HepG2 (cell line): ENCODE measurements at regions not wholly inside any gene's neighbourhood (a gene's known extent, or its start where the extent isn't known, plus 50 kb on each side); places are given as distances from the start of the nearest gene placed in this dataset.

Source experiments
- ASH2L ChIP-seq: fragments of 300-600, 200-600 bp; sonication (generic); IDR thresholded peaks from 2 replicates; pipeline ENCODE4 v1.7.0; 2017; ENCODE audit warnings: low read depth, mild to moderate bottlenecking, moderate library complexity, mixed read lengths, low read length; ENCODE audit not compliant: insufficient read length
- BCL6 ChIP-seq: IDR thresholded peaks from 2 replicates; pipeline ENCODE4 v1.6.1; 2016; ENCODE audit warnings: missing genetic modification reagents, missing compliant biosample characterization
- CC2D1A ChIP-seq: sonication (generic); formaldehyde crosslinking; IDR thresholded peaks from 2 replicates; pipeline ENCODE4 v1.8.1; 2023; ENCODE audit warnings: mild to moderate bottlenecking, missing genetic modification reagents
- CREB1 ChIP-seq, 2 experiments: fragments of 450-650 bp in 1 of 2; IDR thresholded peaks; 2 replicates each; pipeline ENCODE4 v1.6.1; 2016 to 2017; ENCODE audit warnings: control low read depth in 1 of 2, mild to moderate bottlenecking in 1 of 2, missing compliant biosample characterization in 1 of 2, missing genetic modification characterization in 1 of 2
- ETV6 ChIP-seq: sonication (generic); formaldehyde crosslinking; conservative IDR thresholded peaks from 2 replicates; pipeline ENCODE4 v1.4.0; 2020; ENCODE audit warnings: missing genetic modification reagents
- FOXA1 ChIP-seq, 2 experiments: fragments of 450-650 bp in 1 of 2; sonication (generic) in 1 of 2; formaldehyde crosslinking in 1 of 2; IDR thresholded peaks; 2 replicates each; pipeline versions ENCODE4 v1.4.0 to v1.6.1; 2016 to 2020; ENCODE audit warnings: missing genetic modification reagents in 1 of 2
- GATA4 ChIP-seq: sonication (generic); IDR thresholded peaks from 2 replicates; pipeline ENCODE4 v1.6.1; 2016; ENCODE audit warnings: antibody characterized with exemption, low read depth, borderline replicate concordance
- ONECUT2 ChIP-seq: sonication (generic); formaldehyde crosslinking; IDR thresholded peaks from 2 replicates; pipeline ENCODE4 v1.4.0; 2020; ENCODE audit warnings: missing genetic modification reagents
- PITX1 ChIP-seq: sonication (generic); formaldehyde crosslinking; IDR thresholded peaks from 2 replicates; pipeline ENCODE4 v1.5.1; 2020; ENCODE audit warnings: mild to moderate bottlenecking, missing genetic modification reagents
- POGZ ChIP-seq: sonication (generic); formaldehyde crosslinking; IDR thresholded peaks from 2 replicates; pipeline ENCODE4 v1.4.0; 2020; ENCODE audit warnings: mild to moderate bottlenecking, missing genetic modification reagents
- RXRA ChIP-seq: sonication (generic); formaldehyde crosslinking; IDR thresholded peaks from 2 replicates; pipeline ENCODE4 v1.5.1; 2020; ENCODE audit warnings: missing genetic modification reagents
- SNRNP70 ChIP-seq: fragments of 200-400 bp; formaldehyde crosslinking; IDR thresholded peaks from 2 replicates; pipeline ENCODE4 v1.6.1; 2017; ENCODE audit warnings: mild to moderate bottlenecking, low read depth, low read length, moderate library complexity
- SOX13 ChIP-seq, 3 experiments: fragments of 450-650 bp in 1 of 3; sonication (generic) in 1 of 3; formaldehyde crosslinking in 1 of 3; IDR thresholded peaks in 2 of 3; conservative IDR thresholded peaks in 1 of 3; 2 replicates each; pipeline versions ENCODE4 v1.5.0 to v1.6.1; 2016 to 2020; ENCODE audit warnings: antibody characterized with exemption in 1 of 3, mild to moderate bottlenecking in 1 of 3, missing compliant biosample characterization in 1 of 3, missing genetic modification reagents in 1 of 3, moderate library complexity in 1 of 3
- SP2 ChIP-seq: sonication (generic); formaldehyde crosslinking; IDR thresholded peaks from 2 replicates; pipeline ENCODE4 v1.5.1; 2020; ENCODE audit warnings: mild to moderate bottlenecking, missing genetic modification reagents
- SSRP1 ChIP-seq: IDR thresholded peaks from 2 replicates; pipeline ENCODE4 v1.6.1; 2016; ENCODE audit warnings: control low read depth
- ZBTB10 ChIP-seq: sonication (generic); formaldehyde crosslinking; IDR thresholded peaks from 2 replicates; pipeline ENCODE4 v1.4.0; 2020; ENCODE audit warnings: missing genetic modification reagents, borderline replicate concordance
- ZBTB34 ChIP-seq: sonication (generic); formaldehyde crosslinking; IDR thresholded peaks from 2 replicates; pipeline ENCODE4 v1.8.0; 2022; ENCODE audit warnings: mild to moderate bottlenecking, missing genetic modification reagents
- ZBTB37 ChIP-seq: sonication (generic); formaldehyde crosslinking; IDR thresholded peaks from 2 replicates; pipeline ENCODE4 v1.4.0; 2020; ENCODE audit warnings: mild to moderate bottlenecking, missing genetic modification reagents
- ZKSCAN8 ChIP-seq: IDR thresholded peaks from 2 replicates; pipeline ENCODE4 v1.6.1; 2016; ENCODE audit warnings: borderline replicate concordance, missing genetic modification reagents, missing compliant biosample characterization
- ZNF260 ChIP-seq: sonication (generic); formaldehyde crosslinking; IDR thresholded peaks from 2 replicates; pipeline ENCODE4 v1.4.0; 2020; ENCODE audit warnings: missing genetic modification reagents, low read depth, mild to moderate bottlenecking, borderline replicate concordance
- ZNF557 ChIP-seq: sonication (generic); formaldehyde crosslinking; IDR thresholded peaks from 2 replicates; pipeline ENCODE4 v1.4.0; 2020; ENCODE audit warnings: missing genetic modification reagents
- ZNF629 ChIP-seq: sonication (generic); formaldehyde crosslinking; conservative IDR thresholded peaks from 2 replicates; pipeline ENCODE4 v1.5.0; 2020; ENCODE audit warnings: missing genetic modification reagents
- ZNF792 ChIP-seq: IDR thresholded peaks from 2 replicates; pipeline ENCODE4 v1.6.1; 2016
- TF ChIP-seq, protein P1 (sequence below): sonication (generic); formaldehyde crosslinking; IDR thresholded peaks from 2 replicates; pipeline ENCODE4 v1.4.0; 2020; ENCODE audit warnings: missing genetic modification reagents

DNA sequence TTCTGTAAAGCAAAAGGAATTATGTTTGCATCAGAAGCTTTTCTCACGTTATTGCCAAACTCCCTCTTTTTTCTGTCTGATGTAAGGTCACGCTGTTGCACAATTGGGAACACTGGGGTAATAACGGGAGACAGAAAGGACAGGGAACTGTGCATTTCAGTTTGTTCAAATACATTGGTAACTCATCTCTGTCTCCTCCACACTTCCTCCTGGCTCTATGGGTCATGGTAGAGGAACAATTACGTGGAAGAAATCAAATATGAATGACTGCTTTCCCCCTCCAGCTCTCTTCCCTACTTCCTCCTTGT is 132.2 kb upstream of the TNFAIP3 start (continued):
- TF ChIP-seq PITX1 (CRISPR knock-in tag) (no peak; the same call in 1 of the 2 replicates), ZBTB10 (CRISPR knock-in tag) (peak; percentile 67; the same call in 1 of the 2 replicates), ASH2L (peak; percentile 38), ZNF792 (CRISPR knock-in tag) (peak; percentile 91), BCL6 (CRISPR knock-in tag) (peak; percentile 89), FOXA1 (IDR thresholded peaks at IDR 0.05) (no peak), FOXA1 (CRISPR knock-in tag; IDR thresholded peaks at IDR 0.05) (peak; percentile 69; the same call in 1 of the 2 replicates), RXRA (peak; percentile 56; the same call in 1 of the 2 replicates), ONECUT2 (CRISPR knock-in tag) (no peak), CREB1 (IDR thresholded peaks at IDR 0.05) (no peak), CREB1 (CRISPR knock-in tag; IDR thresholded peaks at IDR 0.05) (peak; percentile 74), ZKSCAN8 (CRISPR knock-in tag) (peak; percentile 81; the same call in 1 of the 2 replicates), SP2 (CRISPR knock-in tag) (no peak), SNRNP70 (no peak), SSRP1 (CRISPR knock-in tag) (peak; percentile 55; the same call in 1 of the 2 replicates), ZNF629 (CRISPR knock-in tag) (peak; percentile 48; the same call in 1 of the 2 replicates), ZNF260 (CRISPR knock-in tag) (no peak), ZBTB37 (CRISPR knock-in tag) (no peak), SOX13 (IDR thresholded peaks at IDR 0.05) (peak; percentile 60; the same call in 1 of the 2 replicates), SOX13 (CRISPR knock-in tag; conservative IDR thresholded peaks at IDR 0.05 in 1 of 2, IDR thresholded peaks at IDR 0.05 in 1 of 2) (peak in 1 of 2 experiments; percentile 92; a peak in 2 of 4 replicates), CC2D1A (CRISPR knock-in tag) (no peak), POGZ (CRISPR knock-in tag) (peak; percentile 93), ETV6 (CRISPR knock-in tag) (peak; percentile 79; the same call in 1 of the 2 replicates), GATA4 (0 out of 2 replicates have a peak, but pooled peaks have one; percentile 49), ZBTB34 (CRISPR knock-in tag) (0 out of 2 replicates have a peak, but pooled peaks have one; percentile 48), ZNF557 (no peak)
- TF ChIP-seq, protein P1, sequence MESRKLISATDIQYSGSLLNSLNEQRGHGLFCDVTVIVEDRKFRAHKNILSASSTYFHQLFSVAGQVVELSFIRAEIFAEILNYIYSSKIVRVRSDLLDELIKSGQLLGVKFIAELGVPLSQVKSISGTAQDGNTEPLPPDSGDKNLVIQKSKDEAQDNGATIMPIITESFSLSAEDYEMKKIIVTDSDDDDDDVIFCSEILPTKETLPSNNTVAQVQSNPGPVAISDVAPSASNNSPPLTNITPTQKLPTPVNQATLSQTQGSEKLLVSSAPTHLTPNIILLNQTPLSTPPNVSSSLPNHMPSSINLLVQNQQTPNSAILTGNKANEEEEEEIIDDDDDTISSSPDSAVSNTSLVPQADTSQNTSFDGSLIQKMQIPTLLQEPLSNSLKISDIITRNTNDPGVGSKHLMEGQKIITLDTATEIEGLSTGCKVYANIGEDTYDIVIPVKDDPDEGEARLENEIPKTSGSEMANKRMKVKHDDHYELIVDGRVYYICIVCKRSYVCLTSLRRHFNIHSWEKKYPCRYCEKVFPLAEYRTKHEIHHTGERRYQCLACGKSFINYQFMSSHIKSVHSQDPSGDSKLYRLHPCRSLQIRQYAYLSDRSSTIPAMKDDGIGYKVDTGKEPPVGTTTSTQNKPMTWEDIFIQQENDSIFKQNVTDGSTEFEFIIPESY (CRISPR knock-in tag): peak; percentile 28; the same call in 1 of the 2 replicates
